NT2/D1 (cell line): ENCODE measurements at regions not wholly inside any gene's neighbourhood (a gene's known extent, or its start where the extent isn't known, plus 50 kb on each side); places are given as distances from the start of the nearest gene placed in this dataset.
"Not testable (repeated sequence)": the region's sequence is repeated elsewhere in the genome, so short reads cannot be mapped to it uniquely, and the experiment has no call there.

Experiments
- DNase-seq: peaks from one replicate; pipeline ENCODE4 v3.0.0-alpha.2; 2011; ENCODE audit warnings: low read depth, low spot score
- H3K27me3 ChIP-seq: 2 replicates; pipeline ENCODE4 v1.6.0; 2011; ENCODE audit warnings: mild to moderate bottlenecking; ENCODE audit not compliant: insufficient read length, insufficient read depth
- H3K36me3 ChIP-seq: 2 replicates; pipeline ENCODE4 v1.6.1; 2011; ENCODE audit warnings: mild to moderate bottlenecking, low read length, mixed read lengths; ENCODE audit not compliant: insufficient read depth, insufficient read length
- H3K4me1 ChIP-seq: 2 replicates; pipeline ENCODE4 v1.5.1; 2011; ENCODE audit not compliant: insufficient read depth, insufficient read length
- H3K4me3 ChIP-seq: 2 replicates; pipeline ENCODE4 v1.5.1; 2011; ENCODE audit warnings: low read depth; ENCODE audit not compliant: insufficient read length
- H3K9ac ChIP-seq: 2 replicates; pipeline ENCODE4 v1.6.0; 2011; ENCODE audit warnings: low read depth; ENCODE audit not compliant: insufficient read length
- H3K9me3 ChIP-seq: 2 replicates; pipeline ENCODE4 v1.5.1; 2011; ENCODE audit warnings: mild to moderate bottlenecking, low read length; ENCODE audit not compliant: insufficient read depth
- SUZ12 ChIP-seq: IDR thresholded peaks from 2 replicates; pipeline ENCODE4 v1.6.1; 2011; ENCODE audit not compliant: insufficient read length, insufficient read depth; ENCODE audit errors: extremely low read depth
- YY1 ChIP-seq: IDR thresholded peaks from 2 replicates; pipeline ENCODE4 v1.6.1; 2011; ENCODE audit not compliant: insufficient read length, insufficient read depth
- ZNF274 ChIP-seq: IDR thresholded peaks from 2 replicates; pipeline ENCODE4 v1.6.1; 2011; ENCODE audit warnings: mild to moderate bottlenecking, low read depth, low read length

GRCh38 chr7:112970771-112971170 lies 115.9 kb downstream of the GPR85 start:
- Histone ChIP-seq H3K9ac (no peak overlapping the region), H3K27me3 (no peaks in the 10 kb centered on the region), H3K4me1 (no peaks in the 10 kb centered on the region), H3K9me3 (no peaks in the 10 kb centered on the region), H3K4me3 (no peak overlapping the region), H3K36me3 (no peaks in the 10 kb centered on the region)
- DNase-seq = no peak
- TF ChIP-seq ZNF274 = no peak
- no peak for TF ChIP-seq YY1
- no peak for TF ChIP-seq SUZ12

- TF ChIP-seq ZNF274 = no peak
- TF ChIP-seq SUZ12 = no peak
- no peak for TF ChIP-seq YY1
Measured at GRCh38 chr7:112969946-112970345, 116.7 kb downstream of the GPR85 start.

GRCh38 chr7:112965506-112965905 lies 121.1 kb downstream of the GPR85 start:
- DNase-seq = no peak
- Histone ChIP-seq H3K9me3 (no peaks in the 10 kb centered on the region), H3K4me3 (no peak overlapping the region), H3K4me1 (no peaks in the 10 kb centered on the region), H3K9ac (no peak overlapping the region), H3K36me3 (no peaks in the 10 kb centered on the region), H3K27me3 (no peaks in the 10 kb centered on the region)
- TF ChIP-seq YY1 (no peak), SUZ12 (no peak), ZNF274 (no peak)

More at GRCh38 chr7:112969946-112970345, 116.7 kb downstream of the GPR85 start:
- Histone ChIP-seq H3K4me3 (no peak overlapping the region), H3K9me3 (no peaks in the 10 kb centered on the region), H3K9ac (no peak overlapping the region), H3K4me1 (no peaks in the 10 kb centered on the region), H3K36me3 (no peaks in the 10 kb centered on the region), H3K27me3 (no peaks in the 10 kb centered on the region)
- no peak for DNase-seq

- H3K27me3 ChIP-seq = no peaks in the 10 kb centered on the region
- no peaks in the 10 kb centered on the region for H3K9me3 ChIP-seq
- TF ChIP-seq YY1 = no peak
- no peak for TF ChIP-seq SUZ12
- TF ChIP-seq ZNF274 = no peak
- no peak overlapping the region for H3K9ac ChIP-seq
- no peak overlapping the region for H3K4me3 ChIP-seq
- DNase-seq = no peak
- no peaks in the 10 kb centered on the region for H3K4me1 ChIP-seq
- H3K36me3 ChIP-seq = no peaks in the 10 kb centered on the region
Measured at GRCh38 chr7:112963634-112964033, 123.0 kb downstream of the GPR85 start.

GRCh38 chr7:112962815-112963214 lies 123.8 kb downstream of the GPR85 start:
- TF ChIP-seq YY1 = no peak
- Histone ChIP-seq H3K36me3 (no peaks in the 10 kb centered on the region), H3K27me3 (no peaks in the 10 kb centered on the region), H3K9me3 (no peaks in the 10 kb centered on the region), H3K4me3 (no peak overlapping the region), H3K9ac (no peak overlapping the region), H3K4me1 (no peaks in the 10 kb centered on the region)
- no peak for DNase-seq

DNA sequence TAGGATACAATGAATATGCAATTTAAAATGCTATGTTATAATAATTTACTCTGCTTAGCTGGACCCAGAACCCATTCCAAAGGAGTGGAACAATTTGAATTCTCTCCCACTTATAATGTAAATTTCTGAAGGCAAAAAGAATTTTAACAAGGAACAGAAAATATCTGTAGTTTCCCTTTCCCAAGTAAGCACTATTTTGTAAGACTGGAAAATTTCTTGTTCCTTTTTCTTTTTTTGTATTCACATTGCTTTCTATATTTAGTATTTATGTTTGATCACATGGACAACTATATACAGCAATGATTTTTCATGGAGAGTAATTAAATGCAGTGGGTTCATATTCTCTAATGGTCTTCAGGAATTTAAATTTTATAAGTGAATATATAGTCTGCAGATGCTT lies 127.4 kb downstream of the GPR85 start:
- Histone ChIP-seq H3K9ac (no peak overlapping the region), H3K4me1 (no peaks in the 10 kb centered on the region), H3K27me3 (no peaks in the 10 kb centered on the region), H3K9me3 (no peaks in the 10 kb centered on the region), H3K4me3 (no peak overlapping the region), H3K36me3 (no peaks in the 10 kb centered on the region)
- DNase-seq = no peak
- no peak for TF ChIP-seq YY1
- TF ChIP-seq SUZ12 = no peak

DNA sequence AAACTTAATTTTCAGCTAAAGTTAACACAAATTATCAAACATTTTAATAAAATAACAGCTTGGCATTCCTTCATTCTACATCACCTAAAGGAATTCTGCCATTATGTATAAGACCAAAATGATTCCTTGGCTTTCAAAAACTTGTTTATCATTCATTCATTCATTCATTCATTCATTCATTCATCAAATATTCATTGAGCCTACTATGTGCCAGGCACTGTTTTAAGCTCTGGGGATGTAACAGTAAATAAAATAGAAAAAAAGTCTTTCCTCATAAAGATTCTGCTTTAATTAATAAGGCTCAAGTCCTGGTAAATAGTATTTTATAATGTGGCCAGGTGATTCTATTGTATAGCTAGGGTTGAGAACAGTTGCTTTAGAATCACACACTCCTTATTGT lies 127.9 kb downstream of the GPR85 start:
- H3K4me3 ChIP-seq = no peak overlapping the region
- H3K9ac ChIP-seq = no peak overlapping the region
- H3K27me3 ChIP-seq = no peaks in the 10 kb centered on the region
- no peaks in the 10 kb centered on the region for H3K9me3 ChIP-seq
- H3K36me3 ChIP-seq = no peaks in the 10 kb centered on the region
- H3K4me1 ChIP-seq = no peaks in the 10 kb centered on the region
- no peak for DNase-seq
- TF ChIP-seq YY1 (no peak), SUZ12 (no peak)

DNA sequence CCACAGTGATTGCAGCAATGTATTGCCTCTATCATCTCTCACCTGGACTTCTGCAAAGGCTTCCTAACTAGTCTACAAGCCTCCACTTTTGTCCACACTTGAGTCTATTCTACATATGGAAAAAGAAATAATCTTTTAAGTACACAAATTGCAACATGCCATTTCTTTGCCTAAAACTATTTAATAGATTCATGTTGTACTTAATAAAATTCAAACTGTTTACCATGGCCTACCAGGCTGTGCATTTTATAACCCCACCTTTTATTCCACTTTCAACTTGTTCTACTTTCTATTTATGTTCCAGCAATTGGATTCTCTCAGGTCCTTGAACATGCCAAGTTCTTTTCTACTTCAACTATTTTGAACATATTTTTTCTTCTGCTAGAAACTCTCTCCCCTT lies 128.7 kb downstream of the GPR85 start:
- H3K9me3 ChIP-seq = no peaks in the 10 kb centered on the region
- TF ChIP-seq SUZ12 (no peak), ZNF274 (no peak), YY1 (no peak)
- no peaks in the 10 kb centered on the region for H3K36me3 ChIP-seq
- no peak for DNase-seq
- no peak overlapping the region for H3K9ac ChIP-seq
- H3K27me3 ChIP-seq = no peaks in the 10 kb centered on the region
- no peak overlapping the region for H3K4me3 ChIP-seq
- no peaks in the 10 kb centered on the region for H3K4me1 ChIP-seq

DNA sequence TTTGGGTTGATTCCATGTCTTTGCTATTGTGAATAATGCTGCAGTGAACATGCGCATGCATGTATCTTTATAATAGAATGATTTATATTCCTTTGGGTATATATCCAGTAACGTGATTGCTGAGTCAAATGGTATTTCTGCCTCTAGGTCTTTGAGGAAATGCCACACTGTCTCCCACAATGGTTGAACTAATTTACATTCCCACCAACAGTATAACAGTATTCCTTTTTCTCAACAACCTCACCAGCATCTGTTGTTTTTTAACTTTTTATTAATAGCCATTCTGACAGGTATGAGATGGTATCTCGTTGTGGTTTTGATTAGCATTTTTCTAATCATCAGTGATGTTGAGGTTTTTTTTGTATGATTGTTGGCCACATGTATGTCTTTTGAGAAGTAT lies 133.6 kb downstream of the GPR85 start:
- not testable (repeated sequence) for DNase-seq, H3K4me3 ChIP-seq, H3K9ac ChIP-seq, H3K36me3 ChIP-seq, H3K9me3 ChIP-seq, H3K27me3 ChIP-seq, H3K4me1 ChIP-seq
